Endodermal cell (in vitro differentiated cells): ENCODE measurements at regions not wholly inside any gene's neighbourhood (a gene's known extent, or its start where the extent isn't known, plus 50 kb on each side); places are given as distances from the start of the nearest gene placed in this dataset.

Source experiments
- DNase-seq: peaks from one replicate; pipeline ENCODE4 v3.0.0-alpha.2; 2017
- H3K27ac ChIP-seq: 2 replicates; pipeline ENCODE4 v1.5.1; 2013; ENCODE audit warnings: mild to moderate bottlenecking, low read depth, low read length, moderate library complexity
- H3K27me3 ChIP-seq: 2 replicates; pipeline ENCODE4 v1.6.1; 2013; ENCODE audit warnings: mild to moderate bottlenecking, low read length, moderate library complexity; ENCODE audit not compliant: insufficient read depth, control insufficient read depth, poor library complexity, severe bottlenecking
- H3K36me3 ChIP-seq: 2 replicates; pipeline ENCODE4 v1.7.0; 2013; ENCODE audit warnings: mild to moderate bottlenecking, low read length, moderate library complexity; ENCODE audit not compliant: control insufficient read depth, insufficient read depth
- H3K4me1 ChIP-seq: one replicate; pipeline ENCODE4 v1.7.0; 2013; ENCODE audit warnings: low read length; ENCODE audit not compliant: control insufficient read depth, insufficient read depth
- H3K4me3 ChIP-seq: 2 replicates; pipeline ENCODE4 v1.5.1; 2013; ENCODE audit warnings: mild to moderate bottlenecking, low read length, moderate library complexity
- H3K9ac ChIP-seq: 2 replicates; pipeline ENCODE4 v1.6.1; 2013; ENCODE audit warnings: mild to moderate bottlenecking, low read length, moderate library complexity; ENCODE audit not compliant: poor library complexity, severe bottlenecking; ENCODE audit errors: extremely low read depth
- H3K9me3 ChIP-seq: 2 replicates; pipeline ENCODE4 v1.6.1; 2013; ENCODE audit warnings: mild to moderate bottlenecking, low read length, moderate library complexity; ENCODE audit not compliant: control insufficient read depth
- H3K27ac Mint-ChIP-seq: 2 replicates; pipeline ENCODE4 v1.8.0; 2020; ENCODE audit warnings: mixed read lengths
- H3K27me3 Mint-ChIP-seq: 2 replicates; pipeline ENCODE4 v1.8.0; 2021; ENCODE audit warnings: mild to moderate bottlenecking, mixed read lengths; ENCODE audit not compliant: insufficient read depth
- H3K36me3 Mint-ChIP-seq: 2 replicates; pipeline ENCODE4 v1.8.0; 2020; ENCODE audit warnings: low read depth, mixed read lengths
- H3K4me1 Mint-ChIP-seq: 2 replicates; pipeline ENCODE4 v1.8.0; 2020; ENCODE audit warnings: mixed read lengths
- H3K4me3 Mint-ChIP-seq: 2 replicates; pipeline ENCODE4 v1.8.0; 2020; ENCODE audit warnings: mild to moderate bottlenecking, moderate library complexity, mixed read lengths
- H3K9me3 Mint-ChIP-seq: 2 replicates; pipeline ENCODE4 v1.8.0; 2020; ENCODE audit warnings: mild to moderate bottlenecking, mixed read lengths
- WGBS, 2 experiments: methylation state at CpG; one replicate each; pipeline versions ENCODE4 v1.1.5 to v1.1.7; 2013; ENCODE audit warnings: missing lambda C conversion rate in 2 of 2, mixed read lengths in 1 of 2; ENCODE audit not compliant: insufficient coverage in 1 of 2, insufficient read length in 1 of 2; 5-methylcytosine and 5-hydroxymethylcytosine counted together
- TF ChIP-seq, protein P1 (sequence below): fragments of 200-600 bp; sonication (generic); conservative IDR thresholded peaks from 2 replicates; pipeline ENCODE4 v1.5.0; 2021; ENCODE audit warnings: antibody characterized with exemption, mild to moderate bottlenecking

DNA sequence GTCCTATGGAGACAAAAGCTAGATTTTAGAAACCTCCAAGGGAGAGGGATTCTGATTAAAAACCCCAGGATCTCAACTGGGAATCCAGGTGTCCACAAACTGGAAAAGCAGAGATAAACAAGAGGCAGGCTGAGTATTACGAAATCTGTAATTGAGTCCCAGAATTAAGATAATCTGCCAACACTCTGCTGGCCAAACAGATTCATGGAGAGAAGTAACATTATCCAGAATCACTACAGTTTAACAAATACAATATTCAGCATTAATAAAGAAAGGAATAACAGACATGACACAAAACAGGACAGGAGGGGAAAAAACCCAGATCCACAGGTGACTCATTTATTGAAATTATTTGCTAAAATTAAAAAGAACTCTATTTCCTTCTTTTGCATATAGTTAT lies 227.2 kb upstream of the NANOGP8 start:
- Mint-ChIP-seq H3K36me3 (no peaks in the 10 kb centered on the region), H3K27me3 (no peaks in the 10 kb centered on the region), H3K4me1 (peaks cover 9% of the 10 kb centered on the region), H3K4me3 (no peak overlapping the region), H3K27ac (no peak overlapping the region), H3K9me3 (peaks cover 4% of the 10 kb centered on the region)
- H3K9me3 ChIP-seq = no peaks in the 10 kb centered on the region
- no peak overlapping the region for H3K27ac ChIP-seq
- no peaks in the 10 kb centered on the region for H3K36me3 ChIP-seq
- H3K9ac ChIP-seq = no peak overlapping the region
- peaks cover 2% of the 10 kb centered on the region for H3K4me1 ChIP-seq
- no peak for DNase-seq
- TF ChIP-seq, protein P1, sequence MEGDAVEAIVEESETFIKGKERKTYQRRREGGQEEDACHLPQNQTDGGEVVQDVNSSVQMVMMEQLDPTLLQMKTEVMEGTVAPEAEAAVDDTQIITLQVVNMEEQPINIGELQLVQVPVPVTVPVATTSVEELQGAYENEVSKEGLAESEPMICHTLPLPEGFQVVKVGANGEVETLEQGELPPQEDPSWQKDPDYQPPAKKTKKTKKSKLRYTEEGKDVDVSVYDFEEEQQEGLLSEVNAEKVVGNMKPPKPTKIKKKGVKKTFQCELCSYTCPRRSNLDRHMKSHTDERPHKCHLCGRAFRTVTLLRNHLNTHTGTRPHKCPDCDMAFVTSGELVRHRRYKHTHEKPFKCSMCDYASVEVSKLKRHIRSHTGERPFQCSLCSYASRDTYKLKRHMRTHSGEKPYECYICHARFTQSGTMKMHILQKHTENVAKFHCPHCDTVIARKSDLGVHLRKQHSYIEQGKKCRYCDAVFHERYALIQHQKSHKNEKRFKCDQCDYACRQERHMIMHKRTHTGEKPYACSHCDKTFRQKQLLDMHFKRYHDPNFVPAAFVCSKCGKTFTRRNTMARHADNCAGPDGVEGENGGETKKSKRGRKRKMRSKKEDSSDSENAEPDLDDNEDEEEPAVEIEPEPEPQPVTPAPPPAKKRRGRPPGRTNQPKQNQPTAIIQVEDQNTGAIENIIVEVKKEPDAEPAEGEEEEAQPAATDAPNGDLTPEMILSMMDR = no peak
- 100% methylated on average over 1 of the region's 1 CpG for WGBS, 2 experiments
- no peaks in the 10 kb centered on the region for H3K27me3 ChIP-seq
- no peak overlapping the region for H3K4me3 ChIP-seq

DNA sequence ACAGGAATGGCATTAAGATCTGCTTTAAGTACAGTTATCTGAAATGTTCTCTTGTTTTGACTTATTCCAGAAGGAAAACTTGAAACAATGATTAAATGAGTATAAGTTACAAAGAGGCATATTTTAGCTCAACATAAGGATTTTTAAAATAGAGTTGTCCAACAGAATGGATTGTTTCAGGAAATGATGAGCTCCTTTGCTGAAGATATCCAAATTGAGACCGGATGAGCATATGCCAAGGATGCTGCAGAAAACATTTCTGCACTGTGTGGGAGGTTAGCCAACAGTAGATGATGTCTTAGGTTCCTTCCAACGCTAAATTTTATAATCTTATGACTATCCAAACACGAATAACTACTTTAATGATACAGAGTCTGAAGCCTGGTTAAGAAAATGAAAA lies 226.5 kb upstream of the NANOGP8 start:
- no peak overlapping the region for H3K4me3 ChIP-seq
- H3K27ac ChIP-seq = no peak overlapping the region
- TF ChIP-seq, protein P1 = no peak
- no peaks in the 10 kb centered on the region for H3K36me3 ChIP-seq
- peaks cover 14% of the 10 kb centered on the region for H3K4me1 Mint-ChIP-seq
- no peak overlapping the region for H3K9ac ChIP-seq
- H3K36me3 Mint-ChIP-seq = no peaks in the 10 kb centered on the region
- no peak overlapping the region for H3K27ac Mint-ChIP-seq
- H3K4me3 Mint-ChIP-seq = no peak overlapping the region
- H3K9me3 Mint-ChIP-seq = peaks cover 4% of the 10 kb centered on the region
- 97 to 100% methylated on average over 1 to 2 of the region's 3 CpGs for WGBS, 2 experiments
- H3K4me1 ChIP-seq = peaks cover 2% of the 10 kb centered on the region
- DNase-seq = no peak
- H3K27me3 Mint-ChIP-seq = no peaks in the 10 kb centered on the region
- no peaks in the 10 kb centered on the region for H3K27me3 ChIP-seq
- H3K9me3 ChIP-seq = no peaks in the 10 kb centered on the region

DNA sequence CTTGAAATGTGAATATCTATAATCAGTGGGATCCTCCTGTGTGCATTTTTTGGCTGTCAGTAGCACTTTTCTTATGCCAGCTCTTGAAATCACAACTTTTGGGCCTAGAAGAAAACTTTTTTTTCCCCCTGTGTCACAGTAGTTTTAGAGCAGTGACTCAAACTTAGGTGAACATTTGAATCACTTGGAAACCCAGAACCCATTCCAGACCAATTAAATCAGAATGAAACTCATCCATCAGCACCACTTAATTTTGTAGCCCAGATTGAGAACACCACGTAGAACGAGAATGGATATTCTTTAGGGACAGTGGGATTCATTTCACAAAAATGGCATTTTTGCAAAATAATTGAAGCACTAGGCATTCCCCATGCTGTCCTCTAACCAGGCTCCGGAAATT lies 224.8 kb upstream of the NANOGP8 start:
- Histone ChIP-seq H3K4me1 (peaks cover 2% of the 10 kb centered on the region), H3K9ac (no peak overlapping the region), H3K4me3 (no peak overlapping the region), H3K9me3 (no peaks in the 10 kb centered on the region), H3K27ac (no peak overlapping the region), H3K27me3 (no peaks in the 10 kb centered on the region), H3K36me3 (no peaks in the 10 kb centered on the region)
- no peak for DNase-seq
- Mint-ChIP-seq H3K9me3 (no peaks in the 10 kb centered on the region), H3K4me3 (no peak overlapping the region), H3K27ac (no peak overlapping the region), H3K36me3 (no peaks in the 10 kb centered on the region), H3K4me1 (peaks cover 16% of the 10 kb centered on the region), H3K27me3 (no peaks in the 10 kb centered on the region)
- TF ChIP-seq, protein P1 = no peak
- WGBS, 2 experiments = 87 to 100% methylated on average over 1 to 3 of the region's 3 CpGs
